NCI-H1930 (cell line): ENCODE measurements at regions not wholly inside any gene's neighbourhood (a gene's known extent, or its start where the extent isn't known, plus 50 kb on each side); places are given as distances from the start of the nearest gene placed in this dataset.
"Not testable (repeated sequence)": the region's sequence is repeated elsewhere in the genome, so short reads cannot be mapped to it uniquely, and the experiment has no call there.

Experiments
- DNase-seq, 2 experiments: peaks; one replicate each; lab custom pipeline; 2025; lab: John Stamatoyannopoulos, UW

DNA sequence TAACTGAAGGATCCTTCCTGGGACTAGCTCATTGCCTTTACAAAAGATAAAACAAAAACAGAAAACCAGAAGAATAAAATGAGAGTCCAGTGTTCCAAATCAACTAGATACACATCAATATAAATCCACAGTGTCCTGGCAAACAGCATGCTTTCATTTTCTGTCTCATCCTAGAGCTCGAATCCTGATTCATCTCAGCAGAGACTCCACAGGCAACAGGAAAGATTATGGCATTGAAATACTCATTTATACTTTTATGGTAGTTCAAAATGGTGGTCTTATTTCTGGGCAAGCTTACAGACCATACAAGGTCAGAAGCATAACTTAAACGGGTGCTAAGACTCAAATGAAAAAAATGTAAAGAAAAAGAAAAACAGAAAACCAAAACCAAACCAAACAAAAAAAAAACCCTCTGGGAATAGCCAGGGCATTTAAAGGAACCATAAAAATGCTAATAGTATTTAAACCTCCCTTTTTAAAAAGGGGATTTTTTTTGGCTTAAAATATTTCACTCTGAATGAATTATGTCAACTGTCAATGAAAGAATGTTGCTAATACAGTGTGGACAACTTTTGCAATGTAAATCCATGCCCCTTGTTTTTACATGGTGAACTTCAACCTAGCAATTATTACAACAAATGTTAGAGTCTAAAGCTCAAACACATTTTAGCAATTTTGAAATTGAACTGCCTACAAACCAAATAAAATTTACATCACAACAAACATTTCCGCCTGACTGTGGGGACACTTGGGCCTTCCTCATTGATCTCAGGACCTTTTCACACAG is 57.9 kb downstream of the GPR101 start:
- DNase-seq = no peak

DNA sequence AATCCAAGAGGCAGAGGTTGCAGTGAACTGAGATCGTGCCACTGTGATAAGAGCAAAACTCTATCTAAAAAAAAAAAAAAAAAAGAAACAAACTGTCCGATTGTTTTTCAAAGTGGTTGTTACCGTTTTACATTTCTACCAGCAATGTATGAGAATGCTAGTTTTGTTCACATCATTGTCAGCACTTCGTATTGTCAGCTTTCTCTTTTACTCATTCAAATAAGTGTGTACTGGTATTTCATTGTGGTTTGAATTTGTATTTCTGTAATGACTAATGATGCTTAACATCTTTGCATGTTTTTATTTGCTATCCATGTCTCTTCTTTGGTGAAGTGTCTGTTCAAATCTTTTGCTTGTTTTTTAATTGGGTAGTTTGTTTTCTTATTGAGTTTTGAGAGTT is 65.8 kb downstream of the GPR101 start:
- no peak for DNase-seq

DNA sequence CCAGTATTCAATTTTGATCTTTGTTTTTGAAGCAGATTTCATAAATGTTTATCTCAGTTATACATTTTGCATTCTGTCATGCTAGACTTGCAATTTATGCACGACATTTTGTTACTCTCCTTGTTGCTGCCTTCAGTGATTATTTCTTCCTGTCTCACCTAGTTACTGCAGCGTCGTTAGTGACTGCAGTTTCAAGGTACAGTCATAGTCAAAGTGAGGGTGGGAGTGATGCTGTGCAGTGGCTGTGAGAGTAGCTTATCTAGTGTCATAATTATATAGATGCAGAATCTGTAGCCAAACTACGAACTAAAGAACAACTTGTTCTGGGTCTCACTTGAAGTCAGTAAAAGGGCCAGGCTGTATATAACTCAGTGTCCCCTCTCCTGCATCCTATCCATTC is 69.8 kb downstream of the GPR101 start:
- DNase-seq = no peak

DNA sequence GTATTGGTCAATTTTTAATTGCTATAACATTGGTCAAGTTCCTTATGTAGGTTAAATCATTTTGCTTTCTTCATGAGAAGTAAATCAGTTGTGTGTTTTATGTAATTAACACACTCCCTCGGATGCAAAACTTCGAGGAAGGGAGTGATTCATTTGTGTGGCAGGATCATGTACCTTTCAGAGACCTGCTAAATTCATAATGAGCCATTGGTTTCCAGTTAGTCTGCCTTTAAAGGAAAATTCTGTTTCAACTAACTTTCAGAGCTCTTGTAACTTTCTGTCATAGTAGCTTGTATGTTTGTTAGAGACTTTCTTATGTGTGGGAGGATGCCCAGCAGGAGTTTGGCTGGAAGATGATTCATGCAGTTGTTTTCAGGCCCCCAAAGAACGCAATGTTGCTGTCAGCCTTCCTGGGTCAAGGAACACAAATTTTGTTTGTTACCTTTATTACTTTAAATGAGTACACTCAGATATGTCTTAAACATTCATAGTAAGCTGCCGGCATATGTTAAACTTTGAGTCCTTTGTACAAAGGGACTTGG is 72.1 kb downstream of the GPR101 start:
- DNase-seq = no peak

DNA sequence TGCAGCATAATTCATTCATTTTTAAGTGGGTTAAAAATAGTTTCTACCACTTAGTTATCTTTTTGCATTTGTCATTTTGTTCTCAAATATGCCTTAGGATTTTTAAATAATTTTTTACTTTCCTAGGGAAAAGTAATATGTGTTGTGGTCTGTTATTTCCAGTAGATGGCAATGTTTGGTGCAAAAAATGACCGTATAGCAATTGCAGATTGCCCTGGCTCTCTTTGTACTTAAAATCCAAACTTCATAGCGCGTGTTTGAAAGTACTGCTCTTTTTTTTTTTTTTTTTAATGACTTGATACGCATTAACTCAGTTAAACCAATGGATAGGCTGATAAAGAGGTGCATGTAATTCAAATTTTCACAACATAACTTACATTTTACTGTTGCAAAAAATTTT is 74.4 kb upstream of the RBMX start:
- peak in 1 of 2 experiments; percentile 3 for DNase-seq

DNA sequence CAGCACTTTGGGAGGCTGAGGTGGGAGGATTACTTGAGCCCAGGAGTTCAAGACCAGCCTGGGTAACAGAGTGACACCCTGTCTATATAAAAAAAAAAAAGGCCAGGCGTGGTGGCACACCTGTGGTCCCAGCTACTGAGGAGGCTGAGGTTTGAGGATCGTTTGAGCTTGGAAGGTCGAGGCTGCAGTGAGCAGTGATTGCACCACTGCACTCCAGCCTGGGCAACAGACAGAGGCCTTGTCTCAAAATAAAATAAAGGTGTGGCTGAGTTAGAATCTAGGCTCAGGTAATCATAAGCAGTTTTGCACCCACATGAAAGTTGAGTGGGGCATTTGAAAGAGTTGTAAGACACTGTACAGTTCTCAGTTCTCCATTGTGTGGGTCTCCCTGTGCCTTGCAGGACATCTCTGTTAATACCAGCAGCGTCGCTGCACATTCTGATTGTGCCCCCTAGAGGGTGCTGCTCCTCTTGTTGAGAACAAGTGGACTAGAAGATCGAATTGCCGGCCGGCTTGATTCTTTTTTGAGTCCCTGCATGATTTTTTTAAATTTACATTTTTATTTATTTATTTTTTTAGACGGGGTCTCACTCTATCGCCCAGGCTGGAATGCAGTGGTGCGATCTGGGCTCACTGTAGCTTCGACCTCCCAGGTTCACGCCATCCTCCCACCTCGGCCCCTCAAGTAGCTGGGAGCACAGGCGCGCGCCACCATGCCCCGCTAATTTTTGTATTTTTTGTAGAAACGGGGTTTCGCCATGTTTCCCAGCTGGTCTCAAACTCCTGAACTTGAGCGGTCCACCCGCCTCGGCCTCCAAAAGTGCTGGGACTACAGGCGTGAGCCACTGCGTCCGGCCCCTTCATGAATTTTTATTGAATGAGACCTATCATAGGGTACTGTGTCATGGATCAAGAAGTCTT is 73.6 kb upstream of the RBMX start:
- peak; percentile 2 to 46 for DNase-seq

DNA sequence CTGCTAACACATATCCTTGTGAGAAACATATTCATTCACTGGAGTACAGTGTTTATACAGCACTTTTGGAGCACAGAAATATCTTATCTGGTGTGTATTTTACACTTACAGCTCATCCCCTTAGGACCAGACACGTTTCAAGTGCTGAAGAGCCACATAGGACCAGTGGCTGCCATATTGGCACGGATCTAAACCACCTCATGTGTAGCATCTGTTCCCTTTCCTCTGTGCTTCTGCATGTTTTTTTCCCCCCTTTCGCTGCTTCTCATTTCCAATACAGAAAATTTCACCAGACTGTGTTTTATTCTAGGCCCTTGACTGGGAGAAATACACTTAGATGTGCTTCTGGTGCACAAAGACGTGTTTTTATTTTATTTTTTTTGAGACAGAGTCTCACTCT is 69.7 kb upstream of the RBMX start:
- DNase-seq = no peak

DNA sequence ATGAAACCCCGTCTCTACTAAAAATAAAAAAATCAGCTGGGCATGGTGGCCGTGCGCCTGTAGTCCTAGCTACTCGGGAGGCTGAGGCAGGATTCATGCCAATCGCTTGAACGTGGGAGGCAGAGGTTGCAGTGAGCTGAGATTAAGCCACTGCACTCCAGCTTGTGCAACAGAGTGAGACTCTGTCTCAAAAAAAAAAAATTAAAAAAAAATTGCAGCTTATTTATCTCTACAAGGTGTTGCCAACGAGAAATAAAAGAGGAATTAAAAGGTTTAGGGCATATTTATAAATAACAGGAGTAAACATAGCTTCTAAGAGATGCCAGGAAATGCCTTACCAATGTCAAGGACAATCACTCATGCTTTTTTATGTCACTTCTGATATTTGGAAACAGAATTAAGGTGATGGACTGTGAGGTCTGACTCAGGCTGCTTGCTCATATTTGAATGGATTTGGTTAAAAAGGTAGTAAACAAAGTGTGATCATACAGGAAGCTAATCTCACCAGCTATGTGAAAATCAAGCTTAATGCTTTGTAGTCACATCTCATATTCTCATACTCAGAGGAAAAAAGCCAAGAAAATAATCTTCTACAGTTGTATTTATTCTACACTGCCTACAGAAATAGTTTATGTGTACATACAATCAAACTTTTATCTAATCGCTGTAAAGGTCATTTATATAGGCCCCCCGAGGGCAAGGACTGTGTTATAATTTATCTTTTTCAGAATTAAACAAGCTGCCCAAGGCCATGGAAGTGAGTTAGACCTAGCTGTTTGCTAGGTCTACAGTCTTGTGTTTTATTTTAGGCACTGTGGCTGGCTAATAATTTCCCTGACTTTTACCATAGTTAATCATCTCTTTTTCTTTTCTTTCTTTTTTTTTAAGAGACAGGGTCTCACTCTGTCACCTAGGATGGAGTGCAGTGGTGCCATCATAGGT is 61.1 kb upstream of the RBMX start:
- no peak for DNase-seq

DNA sequence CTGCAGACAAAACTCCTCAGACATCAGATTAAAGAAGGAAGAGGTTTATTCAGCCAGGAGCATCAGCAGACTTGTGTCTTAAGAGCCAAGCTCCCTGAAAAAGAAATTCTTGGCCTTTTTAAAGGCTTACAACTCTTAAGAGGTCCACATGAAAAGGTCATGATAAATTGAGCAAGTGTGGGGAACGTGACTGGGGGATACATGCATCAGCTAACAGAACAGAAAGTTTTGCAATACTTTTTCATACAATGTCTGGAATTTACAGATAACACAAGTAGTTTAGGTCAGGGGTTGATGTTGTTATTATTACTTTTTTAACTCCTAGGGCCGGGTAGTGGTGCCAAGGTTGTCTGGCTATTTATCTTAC is 55.6 kb upstream of the RBMX start:
- no peak for DNase-seq

DNA sequence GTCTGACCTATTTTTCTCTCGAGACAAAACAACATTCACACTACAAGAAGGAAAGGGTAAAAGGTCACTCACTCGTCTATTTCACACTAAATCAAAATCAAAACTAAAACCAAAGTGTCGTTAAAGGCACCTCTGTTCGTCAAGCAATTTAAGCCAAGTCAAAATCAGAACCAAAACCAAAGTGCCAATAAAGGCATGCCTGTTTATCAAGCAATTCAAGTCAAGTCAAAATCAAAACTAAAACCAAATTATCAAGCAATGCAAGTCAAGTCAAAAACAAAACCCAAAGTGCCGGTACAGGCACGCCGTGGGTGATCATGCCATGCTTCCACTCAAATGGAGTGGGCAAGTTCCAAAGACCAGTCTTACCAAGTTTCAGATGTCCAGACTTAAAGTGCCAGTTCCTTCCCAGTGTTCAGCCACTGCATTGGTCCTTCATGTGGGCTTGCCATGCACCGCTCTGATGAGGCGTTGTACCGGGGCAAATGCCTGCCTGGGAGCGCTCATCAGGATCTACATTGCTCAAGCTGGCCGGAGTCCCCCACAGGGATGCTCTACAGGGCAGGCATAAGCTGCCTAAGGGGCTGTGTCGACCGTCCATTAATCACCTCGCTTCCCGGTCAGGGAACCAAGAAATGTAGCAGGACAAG is 55.1 kb upstream of the RBMX start:
- DNase-seq = not testable (repeated sequence)

DNA sequence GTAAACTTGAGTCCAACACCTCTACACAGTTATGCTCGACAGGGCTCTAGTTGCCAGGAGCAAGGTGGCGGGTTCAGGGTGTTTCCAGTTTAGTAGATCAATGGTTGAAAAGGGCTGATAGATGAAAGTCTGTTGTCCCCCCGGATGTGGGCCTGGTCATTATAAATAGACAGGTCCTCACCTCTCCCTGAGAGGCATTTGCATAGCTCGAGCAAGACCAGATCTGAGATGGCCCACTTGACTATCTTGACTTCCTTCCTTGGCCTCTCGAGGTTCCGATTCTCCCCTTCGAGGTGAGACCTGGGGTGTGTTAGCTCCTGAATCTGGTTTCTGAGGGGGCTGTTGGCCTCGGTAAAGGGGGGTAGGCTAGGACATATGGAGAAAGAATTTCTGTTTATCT is 54.1 kb upstream of the RBMX start:
- DNase-seq = not testable (repeated sequence)

DNA sequence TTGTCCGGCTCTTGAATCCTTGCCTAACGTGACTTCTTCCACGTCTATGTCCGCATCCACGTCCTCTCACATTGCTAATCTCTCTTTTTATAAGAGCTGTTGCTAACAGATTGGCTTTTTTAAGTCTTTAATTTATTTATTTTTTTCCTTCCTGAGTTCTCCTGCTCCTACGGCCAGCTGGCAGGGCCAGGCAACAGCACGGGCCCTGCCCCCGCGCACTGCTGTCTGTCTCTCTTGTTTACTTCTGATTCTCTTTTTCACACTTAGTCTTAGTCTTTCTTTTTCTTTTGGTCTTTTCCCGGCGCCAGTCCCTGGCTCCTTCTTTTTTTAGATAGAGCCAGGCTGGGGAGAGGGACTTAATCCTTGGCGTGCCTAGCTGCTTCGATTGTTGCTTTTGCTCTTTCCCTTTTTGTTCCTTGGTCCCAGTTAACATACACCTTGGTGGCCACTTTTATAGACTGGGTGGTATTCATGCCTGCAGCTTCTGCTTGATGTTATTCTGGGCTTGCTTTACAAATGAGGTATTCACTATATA is 53.2 kb upstream of the RBMX start:
- DNase-seq = no peak

DNA sequence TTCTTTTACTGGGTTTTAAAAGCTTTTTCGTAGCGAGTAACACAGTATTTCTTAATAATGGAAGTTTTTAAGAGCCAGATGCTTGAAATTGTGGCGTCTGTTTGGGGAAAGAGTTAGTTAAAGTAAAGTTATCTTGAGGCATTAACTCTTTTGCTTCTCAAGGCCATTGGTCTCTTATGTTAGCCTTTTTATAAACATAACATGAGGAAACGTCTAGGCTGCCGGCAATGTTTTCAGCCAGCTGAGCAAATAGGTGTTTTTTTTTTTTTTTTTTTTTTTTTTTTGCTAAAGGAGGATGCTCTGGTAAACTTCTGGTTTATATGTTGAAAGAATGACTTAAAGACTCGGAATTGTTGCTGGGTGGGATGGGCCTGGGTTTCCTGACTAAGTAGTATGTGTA is 51.1 kb upstream of the RBMX start:
- DNase-seq = no peak
